H1 (cell line): ENCODE measurements at regions not wholly inside any gene's neighbourhood (a gene's known extent, or its start where the extent isn't known, plus 50 kb on each side); places are given as distances from the start of the nearest gene placed in this dataset.

Experiments used
- TF ChIP-seq, protein P1 (sequence below): IDR thresholded peaks from 2 replicates; pipeline ENCODE4 v1.6.1; 2012; ENCODE audit warnings: low read length, inconsistent platforms

DNA sequence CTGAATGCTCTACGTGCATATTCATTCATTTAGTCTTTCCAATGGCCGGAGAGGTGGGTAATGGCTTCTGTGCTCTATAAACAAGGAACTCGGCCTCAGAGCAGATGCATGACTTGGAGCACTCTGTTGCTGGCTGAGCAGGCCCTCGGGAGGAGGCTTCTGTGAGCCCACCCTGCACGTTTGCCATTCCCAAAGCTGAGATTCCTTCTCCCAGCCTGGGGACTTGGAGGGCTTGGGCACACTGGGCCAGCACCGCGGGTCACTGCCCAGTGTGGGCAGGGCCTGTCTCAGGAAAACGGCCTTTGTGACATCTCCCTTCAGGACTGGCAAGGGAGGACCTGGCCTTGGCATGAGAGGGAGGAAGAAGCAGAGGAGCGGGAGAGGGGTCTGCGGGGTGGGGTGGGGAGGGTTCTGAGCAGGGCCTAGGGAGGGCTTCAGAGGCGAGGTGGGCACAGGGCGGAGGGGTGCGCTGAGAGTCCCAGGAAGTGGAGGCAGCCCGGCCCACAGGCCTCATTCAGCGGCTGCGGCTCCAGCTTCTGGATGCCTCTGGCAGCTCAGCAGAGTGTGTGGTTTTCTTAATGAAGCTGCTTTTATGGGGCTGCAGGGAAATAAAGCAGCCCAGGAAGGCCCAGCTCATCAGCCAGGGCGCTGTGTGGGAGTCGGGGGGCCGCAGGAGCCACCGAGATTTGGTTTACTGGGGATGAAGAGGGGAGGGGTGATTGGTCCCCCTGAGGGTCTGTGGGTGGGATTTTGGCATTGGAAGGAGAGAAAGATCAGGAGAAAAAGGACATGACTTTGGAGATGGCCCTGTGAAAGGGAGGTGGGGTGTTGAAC, 51.7 kb upstream of the OTOF start (continued):
- TF ChIP-seq, protein P1, sequence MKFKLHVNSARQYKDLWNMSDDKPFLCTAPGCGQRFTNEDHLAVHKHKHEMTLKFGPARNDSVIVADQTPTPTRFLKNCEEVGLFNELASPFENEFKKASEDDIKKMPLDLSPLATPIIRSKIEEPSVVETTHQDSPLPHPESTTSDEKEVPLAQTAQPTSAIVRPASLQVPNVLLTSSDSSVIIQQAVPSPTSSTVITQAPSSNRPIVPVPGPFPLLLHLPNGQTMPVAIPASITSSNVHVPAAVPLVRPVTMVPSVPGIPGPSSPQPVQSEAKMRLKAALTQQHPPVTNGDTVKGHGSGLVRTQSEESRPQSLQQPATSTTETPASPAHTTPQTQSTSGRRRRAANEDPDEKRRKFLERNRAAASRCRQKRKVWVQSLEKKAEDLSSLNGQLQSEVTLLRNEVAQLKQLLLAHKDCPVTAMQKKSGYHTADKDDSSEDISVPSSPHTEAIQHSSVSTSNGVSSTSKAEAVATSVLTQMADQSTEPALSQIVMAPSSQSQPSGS, result no peak
